ENCODE measurements at regions not wholly inside any gene's neighbourhood (a gene's known extent, or its start where the extent isn't known, plus 50 kb on each side); places are given as distances from the start of the nearest gene placed in this dataset.
"Not testable (repeated sequence)": the region's sequence is repeated elsewhere in the genome, so short reads cannot be mapped to it uniquely, and the experiment has no call there.

GRCh38 chr2:51779723-51780122 is 747.8 kb upstream of the NRXN1 start:
- TF ChIP-seq CTCF, POLR2A (IDR thresholded peaks at IDR 0.05): not testable (repeated sequence)

Data from right lobe of liver (tissue), 4 donors.